Ovary (tissue), 3 donors: ENCODE measurements at regions not wholly inside any gene's neighbourhood (a gene's known extent, or its start where the extent isn't known, plus 50 kb on each side); places are given as distances from the start of the nearest gene placed in this dataset.

Experiments used
- POLR2A ChIP-seq: fragments of 450-650 bp; IDR thresholded peaks from one replicate; pipeline ENCODE4 v1.6.1; 2017; ENCODE audit warnings: antibody characterized with exemption, mild to moderate bottlenecking, moderate library complexity
- TF ChIP-seq, protein P1 (sequence below), 3 donors: fragments of 450-650 bp in 2 of 3; fragments of 200-600 bp in 1 of 3; IDR thresholded peaks; one replicate each; pipeline versions ENCODE4 v1.5.1 to v1.8.0; 2016 to 2022; ENCODE audit warnings: antibody characterized with exemption in 3 of 3, mild to moderate bottlenecking in 1 of 3
- donor health status: DM: no; HTN: no; CAD: no.

DNA sequence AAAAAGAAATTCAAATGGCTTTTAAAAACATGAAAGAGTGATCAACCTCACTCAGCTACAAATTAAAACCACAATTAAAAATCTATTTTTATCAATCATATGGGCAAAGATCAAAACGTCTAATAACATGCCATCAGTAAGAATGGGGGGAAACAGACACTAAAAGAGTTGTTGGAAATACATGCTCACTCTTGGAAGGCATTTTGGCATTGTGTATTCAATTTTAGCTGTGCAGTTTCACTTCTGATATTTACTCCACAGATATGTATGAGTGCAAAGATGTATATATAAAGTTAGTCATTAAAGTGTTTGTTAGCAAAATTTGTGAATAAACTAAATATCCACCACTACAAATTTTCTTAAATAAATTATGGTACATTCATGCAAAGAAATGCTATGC lies 112.3 kb upstream of the TOP1 start:
- TF ChIP-seq, protein P1, sequence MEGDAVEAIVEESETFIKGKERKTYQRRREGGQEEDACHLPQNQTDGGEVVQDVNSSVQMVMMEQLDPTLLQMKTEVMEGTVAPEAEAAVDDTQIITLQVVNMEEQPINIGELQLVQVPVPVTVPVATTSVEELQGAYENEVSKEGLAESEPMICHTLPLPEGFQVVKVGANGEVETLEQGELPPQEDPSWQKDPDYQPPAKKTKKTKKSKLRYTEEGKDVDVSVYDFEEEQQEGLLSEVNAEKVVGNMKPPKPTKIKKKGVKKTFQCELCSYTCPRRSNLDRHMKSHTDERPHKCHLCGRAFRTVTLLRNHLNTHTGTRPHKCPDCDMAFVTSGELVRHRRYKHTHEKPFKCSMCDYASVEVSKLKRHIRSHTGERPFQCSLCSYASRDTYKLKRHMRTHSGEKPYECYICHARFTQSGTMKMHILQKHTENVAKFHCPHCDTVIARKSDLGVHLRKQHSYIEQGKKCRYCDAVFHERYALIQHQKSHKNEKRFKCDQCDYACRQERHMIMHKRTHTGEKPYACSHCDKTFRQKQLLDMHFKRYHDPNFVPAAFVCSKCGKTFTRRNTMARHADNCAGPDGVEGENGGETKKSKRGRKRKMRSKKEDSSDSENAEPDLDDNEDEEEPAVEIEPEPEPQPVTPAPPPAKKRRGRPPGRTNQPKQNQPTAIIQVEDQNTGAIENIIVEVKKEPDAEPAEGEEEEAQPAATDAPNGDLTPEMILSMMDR (IDR thresholded peaks at IDR 0.05), result no peak
- no peak for TF ChIP-seq POLR2A
